ENCODE measurements at regions not wholly inside any gene's neighbourhood (a gene's known extent, or its start where the extent isn't known, plus 50 kb on each side); places are given as distances from the start of the nearest gene placed in this dataset.

GRCh38 chr16:25317732-25318316, 60.2 kb upstream of the ZKSCAN2 start:
- ATAC-seq (replicated peaks) (no peak), DNase-seq (no peak)
- H3K27ac Mint-ChIP-seq, result no peak overlapping the region
- H3K4me3 Mint-ChIP-seq, result no peak overlapping the region
- no peaks in the 10 kb centered on the region for H3K4me1 Mint-ChIP-seq (ENCODE audit: low read depth in 2 of 2)
- H3K9me3 Mint-ChIP-seq, result peaks cover 2 to 14% of the 10 kb centered on the region in 2 donors
- H3K27me3 Mint-ChIP-seq, result peaks cover 16 to 26% of the 10 kb centered on the region in 2 donors
- H3K36me3 Mint-ChIP-seq (ENCODE audit: insufficient read depth), result no peaks in the 10 kb centered on the region

- H3K36me3 Mint-ChIP-seq (ENCODE audit: insufficient read depth), result no peaks in the 10 kb centered on the region
- H3K27me3 Mint-ChIP-seq, result peaks cover 28% of the 10 kb centered on the region in 2 donors
- no peak overlapping the region for H3K4me3 Mint-ChIP-seq
- H3K27ac Mint-ChIP-seq, result no peak overlapping the region
- no peaks in the 10 kb centered on the region for H3K4me1 Mint-ChIP-seq (ENCODE audit: low read depth in 2 of 2)
- DNase-seq (no peak), ATAC-seq (replicated peaks) (no peak)
- peaks cover 14 to 29% of the 10 kb centered on the region in 2 donors for H3K9me3 Mint-ChIP-seq
These were observed 54.3 kb upstream of the ZKSCAN2 start for GRCh38 chr16:25311950-25312349.

DNA sequence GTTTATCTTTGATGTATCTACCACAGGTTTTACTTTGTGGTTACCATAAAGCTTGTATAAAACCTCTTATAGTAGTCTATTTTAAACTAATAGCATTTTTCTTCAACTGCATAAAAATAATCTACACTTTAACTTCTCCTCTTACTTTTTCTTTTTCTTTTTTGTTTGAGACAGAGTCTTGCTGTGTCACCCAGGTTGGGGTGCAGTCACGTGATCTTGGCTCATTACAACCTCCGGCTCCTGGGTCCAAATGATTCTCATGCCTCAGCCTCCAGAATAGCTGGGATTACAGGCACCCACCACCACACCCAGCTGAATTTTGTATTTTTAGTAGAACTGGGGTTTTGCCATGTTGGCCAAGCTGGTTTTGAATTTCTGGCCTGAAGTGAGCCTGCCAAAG, 53.4 kb upstream of the ZKSCAN2 start:
- H3K27me3 Mint-ChIP-seq, result peaks cover 19 to 26% of the 10 kb centered on the region in 2 donors
- DNase-seq, result no peak
- H3K9me3 Mint-ChIP-seq, result peaks cover 14 to 29% of the 10 kb centered on the region in 2 donors
- no peak overlapping the region for H3K4me3 Mint-ChIP-seq
- H3K36me3 Mint-ChIP-seq (ENCODE audit: insufficient read depth), result no peaks in the 10 kb centered on the region
- no peak overlapping the region for H3K27ac Mint-ChIP-seq
- no peaks in the 10 kb centered on the region for H3K4me1 Mint-ChIP-seq (ENCODE audit: low read depth in 2 of 2)
- ATAC-seq (replicated peaks), result no peak
